ENCODE measurements at regions not wholly inside any gene's neighbourhood (a gene's known extent, or its start where the extent isn't known, plus 50 kb on each side); places are given as distances from the start of the nearest gene placed in this dataset.

- Mint-ChIP-seq H3K4me3 (peak overlapping the region in 2 of 3 experiments; percentile 7 to 12), H3K27me3 (ENCODE audit: low read depth) (no peaks in the 10 kb centered on the region), H3K36me3 (ENCODE audit: low read depth) (no peaks in the 10 kb centered on the region), H3K27ac (peak overlapping the region; percentile 75 to 80 (median 76)), H3K4me1 (peaks cover 48% of the 10 kb centered on the region), H3K9me3 (no peaks in the 10 kb centered on the region)
- no peak for TF ChIP-seq CTCF (IDR thresholded peaks at IDR 0.05; ENCODE audit: unreplicated experiment in 3 of 3)
Observed at GRCh38 chr4:147362938-147363337, 118.0 kb upstream of the EDNRA start.

- no peak overlapping the region for H3K4me3 Mint-ChIP-seq
- no peaks in the 10 kb centered on the region for H3K36me3 Mint-ChIP-seq (ENCODE audit: low read depth)
- no peak for TF ChIP-seq CTCF (IDR thresholded peaks at IDR 0.05; ENCODE audit: unreplicated experiment in 3 of 3)
- no peaks in the 10 kb centered on the region for H3K27me3 Mint-ChIP-seq (ENCODE audit: low read depth)
- H3K27ac Mint-ChIP-seq: peak overlapping the region; percentile 75 to 80 (median 76)
- H3K4me1 Mint-ChIP-seq: peaks cover 51% of the 10 kb centered on the region
- no peaks in the 10 kb centered on the region for H3K9me3 Mint-ChIP-seq
Observed at GRCh38 chr4:147363514-147363913, 117.4 kb upstream of the EDNRA start.

GRCh38 chr4:147365396-147365795 lies 115.5 kb upstream of the EDNRA start:
- peaks cover 54% of the 10 kb centered on the region for H3K4me1 Mint-ChIP-seq
- TF ChIP-seq CTCF (IDR thresholded peaks at IDR 0.05; ENCODE audit: unreplicated experiment in 3 of 3): no peak
- H3K4me3 Mint-ChIP-seq: no peak overlapping the region
- H3K27ac Mint-ChIP-seq: peak overlapping the region; percentile 22 to 29 (median 26)
- no peaks in the 10 kb centered on the region for H3K9me3 Mint-ChIP-seq
- no peaks in the 10 kb centered on the region for H3K27me3 Mint-ChIP-seq (ENCODE audit: low read depth)
- no peaks in the 10 kb centered on the region for H3K36me3 Mint-ChIP-seq (ENCODE audit: low read depth)

- no peak for TF ChIP-seq CTCF (IDR thresholded peaks at IDR 0.05; ENCODE audit: unreplicated experiment in 3 of 3)
- Mint-ChIP-seq H3K4me1 (peaks cover 53% of the 10 kb centered on the region), H3K9me3 (no peaks in the 10 kb centered on the region), H3K27me3 (ENCODE audit: low read depth) (no peaks in the 10 kb centered on the region), H3K27ac (peak overlapping the region in 1 of 3 experiments; percentile 29), H3K36me3 (ENCODE audit: low read depth) (no peaks in the 10 kb centered on the region), H3K4me3 (no peak overlapping the region)
Observed at GRCh38 chr4:147366164-147366563, 114.7 kb upstream of the EDNRA start.

GRCh38 chr4:147367891-147368290 lies 113.0 kb upstream of the EDNRA start:
- no peak overlapping the region for H3K4me3 Mint-ChIP-seq
- no peaks in the 10 kb centered on the region for H3K36me3 Mint-ChIP-seq (ENCODE audit: low read depth)
- no peak for TF ChIP-seq CTCF (IDR thresholded peaks at IDR 0.05; ENCODE audit: unreplicated experiment in 3 of 3)
- H3K4me1 Mint-ChIP-seq: peaks cover 38% of the 10 kb centered on the region
- peak overlapping the region in 1 of 3 experiments; percentile 65 for H3K27ac Mint-ChIP-seq
- H3K27me3 Mint-ChIP-seq (ENCODE audit: low read depth): no peaks in the 10 kb centered on the region
- peaks cover 8% of the 10 kb centered on the region for H3K9me3 Mint-ChIP-seq

- peaks cover 15% of the 10 kb centered on the region for H3K9me3 Mint-ChIP-seq
- H3K4me3 Mint-ChIP-seq: no peak overlapping the region
- no peaks in the 10 kb centered on the region for H3K36me3 Mint-ChIP-seq (ENCODE audit: low read depth)
- peak overlapping the region in 2 of 3 experiments; percentile 52 to 65 for H3K27ac Mint-ChIP-seq
- no peaks in the 10 kb centered on the region for H3K27me3 Mint-ChIP-seq (ENCODE audit: low read depth)
- no peak for TF ChIP-seq CTCF (IDR thresholded peaks at IDR 0.05; ENCODE audit: unreplicated experiment in 3 of 3)
- peaks cover 29% of the 10 kb centered on the region for H3K4me1 Mint-ChIP-seq
Observed at GRCh38 chr4:147368948-147369347, 111.9 kb upstream of the EDNRA start.

All from nephron (organoid).